ENCODE measurements at regions not wholly inside any gene's neighbourhood (a gene's known extent, or its start where the extent isn't known, plus 50 kb on each side); places are given as distances from the start of the nearest gene placed in this dataset.
"Not testable (repeated sequence)": the region's sequence is repeated elsewhere in the genome, so short reads cannot be mapped to it uniquely, and the experiment has no call there.

GRCh38 chr9:18297056-18297841, 176.7 kb upstream of the ADAMTSL1 start:
- DNase-seq (ENCODE audit: low spot score), result no peak

GRCh38 chr9:18299449-18299848, 174.5 kb upstream of the ADAMTSL1 start:
- no peak for DNase-seq (ENCODE audit: low spot score)

GRCh38 chr9:18305167-18305806, 168.7 kb upstream of the ADAMTSL1 start:
- not testable (repeated sequence) for DNase-seq (ENCODE audit: low spot score)

GRCh38 chr9:18314316-18314715, 159.6 kb upstream of the ADAMTSL1 start:
- no peak for DNase-seq (ENCODE audit: low spot score)

GRCh38 chr9:18317896-18318295, 156.1 kb upstream of the ADAMTSL1 start:
- DNase-seq (ENCODE audit: low spot score), result no peak

- no peak for DNase-seq (ENCODE audit: low spot score)
These were observed 154.0 kb upstream of the ADAMTSL1 start for GRCh38 chr9:18319918-18320445.

- DNase-seq (ENCODE audit: low spot score), result no peak
These were observed 148.8 kb upstream of the ADAMTSL1 start for GRCh38 chr9:18324928-18325745.

- not testable (repeated sequence) for DNase-seq (ENCODE audit: low spot score)
These were observed 148.3 kb upstream of the ADAMTSL1 start for GRCh38 chr9:18325746-18326011.

GRCh38 chr9:18327121-18327520, 146.8 kb upstream of the ADAMTSL1 start:
- DNase-seq (ENCODE audit: low spot score), result no peak

GRCh38 chr9:18330401-18331309, 143.3 kb upstream of the ADAMTSL1 start:
- no peak for DNase-seq (ENCODE audit: low spot score)

GRCh38 chr9:18331310-18331684, 142.7 kb upstream of the ADAMTSL1 start:
- no peak for DNase-seq (ENCODE audit: low spot score)

- DNase-seq (ENCODE audit: low spot score), result no peak
These were observed 142.1 kb upstream of the ADAMTSL1 start for GRCh38 chr9:18331808-18332209.

GRCh38 chr9:18333157-18333556, 140.8 kb upstream of the ADAMTSL1 start:
- no peak for DNase-seq (ENCODE audit: low spot score)

- DNase-seq (ENCODE audit: low spot score), result no peak
These were observed 138.1 kb upstream of the ADAMTSL1 start for GRCh38 chr9:18335825-18336224.

- DNase-seq (ENCODE audit: low spot score), result no peak
These were observed 135.9 kb upstream of the ADAMTSL1 start for GRCh38 chr9:18338042-18338441.

- DNase-seq (ENCODE audit: low spot score), result no peak
These were observed 130.2 kb upstream of the ADAMTSL1 start for GRCh38 chr9:18343784-18344183.

- DNase-seq (ENCODE audit: low spot score), result peak; percentile 72
These were observed 127.2 kb upstream of the ADAMTSL1 start for GRCh38 chr9:18346745-18347144.

- DNase-seq (ENCODE audit: low spot score), result no peak
These were observed 126.4 kb upstream of the ADAMTSL1 start for GRCh38 chr9:18347386-18348082.

- DNase-seq (ENCODE audit: low spot score), result no peak
These were observed 125.9 kb upstream of the ADAMTSL1 start for GRCh38 chr9:18348083-18348475.

- no peak for DNase-seq (ENCODE audit: low spot score)
These were observed 124.4 kb upstream of the ADAMTSL1 start for GRCh38 chr9:18349530-18349929.

- no peak for DNase-seq (ENCODE audit: low spot score)
These were observed 123.9 kb upstream of the ADAMTSL1 start for GRCh38 chr9:18350036-18350435.
